ENCODE measurements at regions not wholly inside any gene's neighbourhood (a gene's known extent, or its start where the extent isn't known, plus 50 kb on each side); places are given as distances from the start of the nearest gene placed in this dataset.

- TF ChIP-seq ZNF384 (IDR thresholded peaks at IDR 0.05): no peak
- TF ChIP-seq SUZ12 (IDR thresholded peaks at IDR 0.05): no peak
- TF ChIP-seq SP1 (IDR thresholded peaks at IDR 0.05): no peak
- no peak for TF ChIP-seq FOXK2 (IDR thresholded peaks at IDR 0.05)
- TF ChIP-seq L3MBTL2 (conservative IDR thresholded peaks at IDR 0.05): no peak
- TF ChIP-seq ARNT (IDR thresholded peaks at IDR 0.05): no peak
- no peak for TF ChIP-seq NFRKB (IDR thresholded peaks at IDR 0.05)
- TF ChIP-seq ELF4 (IDR thresholded peaks at IDR 0.05): no peak
- TF ChIP-seq, protein P1, sequence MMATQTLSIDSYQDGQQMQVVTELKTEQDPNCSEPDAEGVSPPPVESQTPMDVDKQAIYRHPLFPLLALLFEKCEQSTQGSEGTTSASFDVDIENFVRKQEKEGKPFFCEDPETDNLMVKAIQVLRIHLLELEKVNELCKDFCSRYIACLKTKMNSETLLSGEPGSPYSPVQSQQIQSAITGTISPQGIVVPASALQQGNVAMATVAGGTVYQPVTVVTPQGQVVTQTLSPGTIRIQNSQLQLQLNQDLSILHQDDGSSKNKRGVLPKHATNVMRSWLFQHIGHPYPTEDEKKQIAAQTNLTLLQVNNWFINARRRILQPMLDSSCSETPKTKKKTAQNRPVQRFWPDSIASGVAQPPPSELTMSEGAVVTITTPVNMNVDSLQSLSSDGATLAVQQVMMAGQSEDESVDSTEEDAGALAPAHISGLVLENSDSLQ (IDR thresholded peaks at IDR 0.05): no peak
- no peak for TF ChIP-seq FOXM1 (IDR thresholded peaks at IDR 0.05; ENCODE audit: borderline replicate concordance)
- TF ChIP-seq BHLHE40 (IDR thresholded peaks at IDR 0.05; ENCODE audit: borderline replicate concordance): no peak
- TF ChIP-seq FOXA1 (IDR thresholded peaks at IDR 0.05): no peak
- TF ChIP-seq HDGF (IDR thresholded peaks at IDR 0.05; ENCODE audit: borderline replicate concordance): no peak
- TF ChIP-seq TARDBP (IDR thresholded peaks at IDR 0.05): no peak
Observed at GRCh38 chr12:115343008-115343407, 659.0 kb upstream of the TBX3 start.
